NCI-H2029 (cell line): ENCODE measurements at regions not wholly inside any gene's neighbourhood (a gene's known extent, or its start where the extent isn't known, plus 50 kb on each side); places are given as distances from the start of the nearest gene placed in this dataset.
"Not testable (repeated sequence)": the region's sequence is repeated elsewhere in the genome, so short reads cannot be mapped to it uniquely, and the experiment has no call there.

ENCODE experiments used
- DNase-seq: peaks from one replicate; lab custom pipeline; 2025; lab: John Stamatoyannopoulos, UW

- no peak for DNase-seq
These were observed 241.4 kb upstream of the PODXL start for GRCh38 chr7:131797841-131798240.

GRCh38 chr7:131795400-131795799 is 239.0 kb upstream of the PODXL start:
- DNase-seq = no peak

GRCh38 chr7:131792311-131792710 is 235.9 kb upstream of the PODXL start:
- DNase-seq = no peak

GRCh38 chr7:131787101-131787500 is 230.7 kb upstream of the PODXL start:
- DNase-seq = no peak

GRCh38 chr7:131786204-131786603 is 229.8 kb upstream of the PODXL start:
- DNase-seq = no peak

- no peak for DNase-seq
These were observed 222.2 kb upstream of the PODXL start for GRCh38 chr7:131778601-131779000.

- DNase-seq = no peak
These were observed 218.2 kb upstream of the PODXL start for GRCh38 chr7:131774419-131775220.

- DNase-seq = no peak
These were observed 217.0 kb upstream of the PODXL start for GRCh38 chr7:131773413-131773812.

- DNase-seq = no peak
These were observed 212.8 kb upstream of the PODXL start for GRCh38 chr7:131769241-131769640.

GRCh38 chr7:131767591-131767990 is 211.2 kb upstream of the PODXL start:
- DNase-seq = no peak

- no peak for DNase-seq
These were observed 209.1 kb upstream of the PODXL start for GRCh38 chr7:131765575-131765974.

GRCh38 chr7:131764143-131764775 is 207.8 kb upstream of the PODXL start:
- no peak for DNase-seq

- DNase-seq = no peak
These were observed 206.3 kb upstream of the PODXL start for GRCh38 chr7:131762753-131763152.

GRCh38 chr7:131755801-131756200 is 199.4 kb upstream of the PODXL start:
- DNase-seq = not testable (repeated sequence)

- DNase-seq = no peak
These were observed 197.3 kb upstream of the PODXL start for GRCh38 chr7:131753620-131754222.

GRCh38 chr7:131747658-131748232 is 191.3 kb upstream of the PODXL start:
- DNase-seq = peak; percentile 38

- no peak for DNase-seq
These were observed 189.2 kb upstream of the PODXL start for GRCh38 chr7:131745390-131746248.

- DNase-seq = no peak
These were observed 185.0 kb upstream of the PODXL start for GRCh38 chr7:131741446-131741845.

GRCh38 chr7:131737746-131738465 is 181.5 kb upstream of the PODXL start:
- DNase-seq = no peak

GRCh38 chr7:131735101-131735500 is 178.7 kb upstream of the PODXL start:
- DNase-seq = no peak

GRCh38 chr7:131733604-131734003 is 177.2 kb upstream of the PODXL start:
- DNase-seq = no peak
